GM12865 (cell line): ENCODE measurements at regions not wholly inside any gene's neighbourhood (a gene's known extent, or its start where the extent isn't known, plus 50 kb on each side); places are given as distances from the start of the nearest gene placed in this dataset.
A peak's percentile ranks its signal among the peaks of the same experiment; 100 is the strongest.
"Not testable (repeated sequence)": the region's sequence is repeated elsewhere in the genome, so short reads cannot be mapped to it uniquely, and the experiment has no call there.

Experiments
- DNase-seq: peaks from one replicate; pipeline ENCODE4 v3.0.0; 2010; ENCODE audit warnings: low read depth
- H3K4me3 ChIP-seq: 2 replicates; pipeline ENCODE4 v1.5.1; 2011; ENCODE audit warnings: mild to moderate bottlenecking, low read depth, low read length, control low read depth
- TF ChIP-seq, protein P1 (sequence below): IDR thresholded peaks from 2 replicates; pipeline ENCODE4 v1.5.1; 2011; ENCODE audit warnings: low read length, control low read depth, low read depth, inconsistent platforms; ENCODE audit not compliant: insufficient read depth; ENCODE audit errors: missing control alignments

DNA sequence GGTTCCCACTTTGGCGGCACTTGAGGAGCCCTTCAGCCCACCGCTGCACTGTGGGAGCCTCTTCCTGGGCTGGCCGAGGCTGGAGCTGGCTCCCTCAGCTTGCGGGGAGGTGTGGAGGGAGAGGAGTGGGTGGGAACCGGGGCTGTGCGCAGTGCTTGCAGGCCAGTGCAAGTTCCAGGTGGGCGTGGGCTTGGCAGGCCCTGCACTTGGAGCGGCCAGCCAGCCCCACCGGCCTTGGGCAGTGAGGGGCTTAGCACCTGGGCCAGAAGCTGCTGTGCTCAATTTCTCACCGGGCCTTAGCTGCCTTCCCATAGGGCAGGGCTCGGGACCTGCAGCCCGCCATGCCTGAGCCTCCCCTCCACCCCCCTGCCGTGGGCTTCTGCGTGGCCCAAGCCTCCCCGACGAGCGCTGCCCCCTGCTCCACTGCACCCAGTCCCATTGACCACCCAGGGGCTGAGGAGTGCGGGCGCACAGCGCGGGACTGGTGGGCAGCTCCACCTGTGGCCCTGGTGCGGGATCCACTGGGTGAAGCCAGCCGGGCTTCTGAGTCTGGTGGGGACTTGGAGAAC lies 474.3 kb downstream of the MID1IP1 start:
- no peak for DNase-seq
- H3K4me3 ChIP-seq: no peak overlapping the region
- TF ChIP-seq, protein P1, sequence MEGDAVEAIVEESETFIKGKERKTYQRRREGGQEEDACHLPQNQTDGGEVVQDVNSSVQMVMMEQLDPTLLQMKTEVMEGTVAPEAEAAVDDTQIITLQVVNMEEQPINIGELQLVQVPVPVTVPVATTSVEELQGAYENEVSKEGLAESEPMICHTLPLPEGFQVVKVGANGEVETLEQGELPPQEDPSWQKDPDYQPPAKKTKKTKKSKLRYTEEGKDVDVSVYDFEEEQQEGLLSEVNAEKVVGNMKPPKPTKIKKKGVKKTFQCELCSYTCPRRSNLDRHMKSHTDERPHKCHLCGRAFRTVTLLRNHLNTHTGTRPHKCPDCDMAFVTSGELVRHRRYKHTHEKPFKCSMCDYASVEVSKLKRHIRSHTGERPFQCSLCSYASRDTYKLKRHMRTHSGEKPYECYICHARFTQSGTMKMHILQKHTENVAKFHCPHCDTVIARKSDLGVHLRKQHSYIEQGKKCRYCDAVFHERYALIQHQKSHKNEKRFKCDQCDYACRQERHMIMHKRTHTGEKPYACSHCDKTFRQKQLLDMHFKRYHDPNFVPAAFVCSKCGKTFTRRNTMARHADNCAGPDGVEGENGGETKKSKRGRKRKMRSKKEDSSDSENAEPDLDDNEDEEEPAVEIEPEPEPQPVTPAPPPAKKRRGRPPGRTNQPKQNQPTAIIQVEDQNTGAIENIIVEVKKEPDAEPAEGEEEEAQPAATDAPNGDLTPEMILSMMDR: no peak

DNA sequence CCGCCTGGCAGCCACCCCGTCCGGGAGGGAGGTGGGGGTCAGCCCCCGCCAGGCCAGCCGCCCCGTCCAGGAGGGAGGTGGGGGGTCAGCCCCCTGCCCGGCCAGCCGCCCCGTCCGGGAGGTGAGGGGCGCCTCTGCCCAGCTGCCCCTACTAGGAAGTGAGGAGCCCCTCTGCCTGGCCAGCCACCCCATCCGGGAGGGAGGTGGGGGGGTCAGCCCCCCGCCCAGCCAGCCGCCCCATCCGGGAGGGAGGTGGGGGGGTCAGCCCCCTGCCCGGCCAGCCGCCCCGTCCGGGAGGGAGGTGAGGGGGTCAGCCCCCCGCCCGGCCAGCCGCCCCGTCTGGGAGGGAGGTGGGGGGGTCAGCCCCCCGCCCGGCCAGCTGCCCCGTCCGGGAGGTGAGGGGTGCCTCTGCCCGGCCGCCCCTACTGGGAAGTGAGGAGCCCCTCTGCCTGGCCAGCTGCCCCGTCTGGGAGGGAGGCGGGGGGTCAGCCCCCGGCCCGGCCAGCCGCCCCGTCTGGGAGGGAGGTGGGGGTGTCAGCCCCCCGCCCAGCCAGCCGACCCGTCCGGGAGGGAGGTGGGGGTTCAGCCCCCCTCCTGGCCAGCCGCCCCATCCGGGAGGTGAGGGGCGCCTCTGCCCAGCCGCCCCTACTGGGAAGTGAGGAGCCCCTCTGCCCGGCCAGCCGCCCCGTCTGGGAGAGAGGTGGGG lies 476.6 kb downstream of the MID1IP1 start:
- H3K4me3 ChIP-seq, DNase-seq: not testable (repeated sequence)

DNA sequence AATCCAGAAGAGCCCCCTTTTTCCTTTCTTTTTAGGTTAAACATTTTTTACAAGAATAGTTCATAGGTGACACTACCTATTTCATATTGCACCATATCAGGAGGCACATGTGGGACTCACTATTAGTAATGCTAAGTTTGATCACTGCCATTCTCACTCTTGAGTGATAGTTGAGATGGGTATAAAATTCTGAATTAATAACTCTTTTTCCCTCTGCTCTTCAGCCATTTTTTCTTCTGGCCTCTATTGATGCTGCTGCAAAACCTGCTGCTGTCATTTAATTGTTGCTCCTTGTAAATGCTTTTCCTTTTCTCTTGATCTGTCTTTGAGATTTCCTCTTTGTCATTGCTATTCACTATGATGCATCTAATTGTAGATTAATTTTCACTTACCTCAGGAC lies 482.0 kb downstream of the MID1IP1 start:
- TF ChIP-seq, protein P1: no peak
- H3K4me3 ChIP-seq: no peak overlapping the region

DNA sequence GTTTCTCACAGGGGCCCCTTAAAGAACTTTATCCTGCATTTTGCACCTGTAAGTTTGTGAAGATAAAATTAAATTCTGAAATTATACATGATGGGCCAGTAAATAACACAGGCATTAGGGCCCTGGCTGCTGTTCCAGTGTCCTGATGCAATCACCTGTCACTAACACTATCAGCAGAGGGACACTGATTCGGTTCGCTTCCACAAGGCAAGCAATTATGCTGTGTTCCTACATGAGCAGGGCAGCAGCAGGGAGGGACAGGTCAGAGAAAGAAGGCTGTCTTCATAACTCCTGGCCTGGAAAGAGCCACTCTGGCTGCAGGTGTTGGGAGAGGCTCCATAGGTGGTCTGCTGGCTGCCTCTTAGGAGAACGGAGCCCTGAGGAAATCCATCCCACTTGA lies 487.3 kb downstream of the MID1IP1 start:
- DNase-seq: no peak
- H3K4me3 ChIP-seq: no peak overlapping the region
- TF ChIP-seq, protein P1: no peak

More for the DNA sequence above, 482.0 kb downstream of the MID1IP1 start:
- DNase-seq: no peak

DNA sequence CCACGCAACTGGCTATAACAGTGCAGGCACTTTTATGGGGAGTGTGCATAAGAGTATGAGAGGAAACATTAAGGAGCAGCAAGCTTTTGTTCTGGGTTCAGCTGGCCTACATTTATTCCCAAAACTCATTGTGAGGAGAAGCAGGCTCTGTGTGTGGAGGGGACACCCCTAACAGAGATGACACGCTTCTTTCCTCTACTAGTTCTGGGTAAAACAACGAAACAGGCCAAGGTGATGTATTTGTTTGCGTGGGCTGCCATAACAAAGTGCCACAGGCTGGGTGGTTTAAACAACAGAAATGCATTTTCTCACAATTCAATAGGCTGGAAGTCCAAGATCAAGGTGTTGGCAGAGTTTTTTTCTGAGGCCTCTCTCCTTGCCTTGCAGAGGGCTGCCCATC lies 488.6 kb downstream of the MID1IP1 start:
- no peak for DNase-seq
- H3K4me3 ChIP-seq: no peak overlapping the region
- TF ChIP-seq, protein P1: no peak

DNA sequence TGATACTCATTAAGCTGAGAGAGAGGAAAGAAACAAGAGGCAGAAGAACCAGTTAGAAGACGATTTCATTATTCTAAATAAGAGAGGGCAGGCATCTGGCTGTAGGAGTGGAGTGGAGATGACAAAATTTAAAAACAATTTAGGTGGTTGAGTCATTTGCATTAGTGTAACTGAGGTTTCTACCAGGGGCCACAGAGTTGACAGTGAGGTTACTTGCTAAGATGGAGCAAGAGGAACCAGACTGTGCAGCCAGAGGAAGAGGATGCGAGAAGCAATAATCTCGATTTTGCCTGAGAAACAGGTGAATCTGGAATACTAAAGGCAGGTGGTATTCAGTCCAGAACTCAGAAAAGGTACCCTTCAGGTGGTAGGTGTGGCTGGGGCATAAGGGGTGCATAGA lies 491.9 kb downstream of the MID1IP1 start:
- no peak overlapping the region for H3K4me3 ChIP-seq
- DNase-seq: peak; percentile 31
- TF ChIP-seq, protein P1: no peak

DNA sequence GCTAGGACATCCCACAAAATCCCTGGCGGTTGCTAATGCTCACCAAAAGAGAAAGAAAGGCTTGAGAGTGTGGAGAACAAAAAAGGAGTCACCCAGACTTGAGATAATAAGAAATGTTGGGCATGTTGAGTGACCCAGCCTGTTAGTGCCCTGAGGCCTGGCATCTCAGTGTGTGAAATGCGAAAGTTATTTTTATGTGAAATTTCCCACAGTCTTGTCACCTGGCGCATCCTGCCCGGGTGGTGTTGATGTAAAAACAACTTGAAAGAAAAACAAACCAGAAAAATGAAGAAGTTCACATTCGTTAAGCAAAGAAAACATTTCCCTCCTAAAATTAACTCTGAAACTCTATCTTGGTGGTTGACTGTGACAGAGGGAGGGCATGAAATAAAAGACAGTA lies 495.2 kb downstream of the MID1IP1 start:
- no peak overlapping the region for H3K4me3 ChIP-seq
- TF ChIP-seq, protein P1: no peak

More for the DNA sequence above, 495.2 kb downstream of the MID1IP1 start:
- DNase-seq: peak; percentile 63
